ENCODE measurements at regions not wholly inside any gene's neighbourhood (a gene's known extent, or its start where the extent isn't known, plus 50 kb on each side); places are given as distances from the start of the nearest gene placed in this dataset.

- DNase-seq = no peak
Measured at GRCh38 chr9:19992556-19992955, 203.7 kb upstream of the SLC24A2 start.

GRCh38 chr9:19989213-19989612, 200.4 kb upstream of the SLC24A2 start:
- no peak for DNase-seq

- DNase-seq = no peak
Measured at GRCh38 chr9:19988281-19988680, 199.4 kb upstream of the SLC24A2 start.

- no peak for DNase-seq
Measured at GRCh38 chr9:19985081-19985480, 196.2 kb upstream of the SLC24A2 start.

DNA sequence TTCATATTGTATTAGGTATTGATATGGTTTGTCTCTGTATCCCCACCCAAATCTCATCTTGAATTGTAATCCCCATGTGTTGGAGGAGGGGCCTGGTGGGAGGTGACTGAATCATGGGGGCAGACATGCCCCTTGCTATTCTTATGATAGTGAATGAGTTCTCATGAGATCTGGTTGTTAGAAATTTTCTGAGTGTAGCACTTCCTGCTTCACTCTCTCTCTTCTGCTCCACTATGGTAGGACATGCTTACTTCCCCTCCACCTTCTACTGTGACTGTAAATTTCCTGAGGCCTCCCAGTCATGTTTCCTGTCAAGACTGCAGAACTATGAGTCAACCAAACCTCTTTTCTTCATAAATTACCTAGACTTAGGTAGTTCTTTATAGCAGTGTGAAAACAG, 187.4 kb upstream of the SLC24A2 start:
- no peak for DNase-seq

DNA sequence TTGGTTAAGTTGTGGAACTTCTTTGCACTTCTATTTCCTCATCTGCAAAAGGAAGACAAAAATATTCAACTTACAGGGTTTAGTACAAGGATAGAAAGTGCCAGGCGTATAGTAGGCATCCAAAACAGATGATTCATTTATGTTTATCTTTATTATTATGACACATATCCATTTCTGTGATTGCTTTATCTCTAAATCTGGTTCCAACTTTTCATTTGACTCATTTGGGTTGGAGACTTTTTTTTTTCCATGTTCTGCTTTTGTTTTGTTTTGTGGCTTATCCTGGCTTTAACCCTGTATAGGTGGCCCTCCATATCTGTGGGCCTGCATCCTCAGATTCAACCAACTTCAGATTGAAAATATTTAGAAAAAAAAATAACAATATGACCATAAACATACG, 186.7 kb upstream of the SLC24A2 start:
- no peak for DNase-seq

DNA sequence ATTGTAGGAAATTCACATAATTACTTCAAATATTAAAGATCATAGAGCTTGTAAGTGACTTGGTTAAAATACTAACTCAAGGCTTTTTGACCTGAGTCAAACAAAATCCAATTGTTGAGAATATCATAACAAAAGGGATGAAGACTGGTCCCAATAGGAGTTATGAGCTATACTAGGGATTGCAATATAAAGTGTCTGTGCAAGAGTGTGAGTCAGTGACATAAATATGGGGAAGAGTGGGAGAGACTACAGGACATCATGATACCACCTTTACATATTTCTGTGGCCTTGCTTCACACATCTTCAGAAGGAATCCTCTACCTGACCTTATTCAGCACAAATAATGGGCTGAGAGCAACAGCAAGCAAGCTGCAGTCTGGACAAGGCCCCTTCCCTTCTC, 180.9 kb upstream of the SLC24A2 start:
- DNase-seq = no peak

GRCh38 chr9:19967888-19968459, 179.1 kb upstream of the SLC24A2 start:
- no peak for DNase-seq

GRCh38 chr9:19967216-19967887, 178.5 kb upstream of the SLC24A2 start:
- no peak for DNase-seq

GRCh38 chr9:19965336-19965735, 176.5 kb upstream of the SLC24A2 start:
- DNase-seq = no peak

DNA sequence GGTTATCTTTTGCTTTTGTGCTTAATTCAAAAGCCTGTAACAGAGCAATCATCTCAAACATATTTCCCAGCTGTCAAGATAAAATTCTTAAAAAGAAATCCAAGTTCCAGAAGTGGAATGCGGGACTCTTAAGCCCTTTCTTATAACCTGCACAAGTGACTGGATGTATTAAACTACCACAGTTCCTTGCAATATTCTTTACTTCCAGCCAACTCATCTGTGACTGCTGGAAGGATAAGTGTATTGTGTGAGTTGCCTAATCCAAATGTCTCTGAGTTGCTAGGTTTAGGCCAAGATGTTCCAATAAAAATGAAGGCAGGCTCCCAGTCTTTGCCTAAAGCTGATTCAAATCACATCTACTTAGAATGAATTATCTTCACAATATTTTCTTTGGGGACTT, 159.2 kb upstream of the SLC24A2 start:
- DNase-seq = no peak

- no peak for DNase-seq
Measured at GRCh38 chr9:19946441-19947109, 157.7 kb upstream of the SLC24A2 start.

GRCh38 chr9:19941874-19942273, 153.0 kb upstream of the SLC24A2 start:
- no peak for DNase-seq

DNA sequence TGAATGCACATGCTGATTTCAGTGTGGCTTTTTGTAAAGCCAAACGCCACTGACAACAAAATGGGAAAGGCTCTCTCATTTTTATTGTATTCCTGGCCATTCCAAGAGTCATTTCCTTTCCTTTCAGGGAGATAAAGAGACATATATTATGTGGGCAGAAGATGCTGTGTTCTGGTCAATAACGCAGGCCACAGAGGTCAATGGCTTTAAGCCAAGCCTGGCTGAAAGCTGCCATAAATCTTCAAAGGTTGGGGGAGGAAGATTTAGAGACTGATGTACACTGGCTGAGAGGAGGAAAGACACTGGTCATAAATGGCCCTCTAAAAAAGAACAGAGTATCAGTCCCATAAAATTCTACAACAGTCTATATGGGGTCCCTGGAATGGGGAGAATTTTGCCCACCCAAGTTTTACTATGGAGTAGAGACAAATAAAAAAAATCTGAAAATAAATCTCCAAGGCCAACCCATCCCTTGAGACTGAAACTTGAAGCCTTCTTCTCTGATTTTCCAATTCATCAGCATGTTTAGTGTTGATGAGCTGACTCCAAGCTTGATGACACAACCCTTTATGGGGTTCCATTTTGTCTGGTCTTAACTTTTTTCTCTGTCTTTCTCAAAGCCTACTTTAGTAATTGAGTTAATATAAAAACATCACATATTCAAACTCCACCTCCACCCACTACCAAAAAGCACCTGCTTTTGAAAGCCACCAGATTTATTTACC, 152.1 kb upstream of the SLC24A2 start:
- no peak for DNase-seq

- no peak for DNase-seq
Measured at GRCh38 chr9:19939734-19940278, 151.0 kb upstream of the SLC24A2 start.

DNA sequence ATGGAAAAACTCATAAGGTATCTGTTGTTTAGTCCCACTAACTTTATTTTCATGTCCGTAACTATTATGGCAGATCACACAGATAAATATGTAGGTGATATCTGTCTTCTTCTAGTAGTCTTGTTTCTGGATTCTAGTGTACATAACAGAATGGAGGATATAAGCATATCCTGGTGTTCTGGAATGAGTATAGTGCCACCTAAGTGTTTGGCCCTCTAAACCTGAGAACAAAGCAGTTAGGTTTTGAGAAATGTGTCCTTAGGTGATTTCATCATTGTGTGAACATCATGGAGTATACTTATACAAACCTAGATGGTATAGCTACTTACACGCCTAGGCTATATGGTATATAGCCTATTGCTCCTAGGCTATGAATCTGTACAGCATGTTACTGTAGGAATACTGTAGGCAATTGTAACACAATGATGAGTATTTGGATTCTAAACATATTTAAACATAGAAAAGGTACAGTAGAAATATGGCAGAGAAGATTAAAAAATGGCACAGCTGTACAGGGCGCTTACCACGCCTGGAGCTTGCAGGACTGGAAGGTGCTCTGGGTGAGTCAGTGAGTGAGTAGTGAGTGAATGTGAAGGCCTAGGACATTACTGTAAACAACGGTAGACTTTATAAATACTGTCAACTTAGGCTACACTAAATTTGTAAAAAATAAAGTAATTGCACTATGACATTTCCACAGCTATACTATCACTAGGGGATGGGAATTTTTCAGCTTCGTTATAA, 150.3 kb upstream of the SLC24A2 start:
- no peak for DNase-seq

- DNase-seq = no peak
Measured at GRCh38 chr9:19937121-19937520, 148.3 kb upstream of the SLC24A2 start.

GRCh38 chr9:19936598-19936997, 147.8 kb upstream of the SLC24A2 start:
- no peak for DNase-seq

- no peak for DNase-seq
Measured at GRCh38 chr9:19935422-19935821, 146.6 kb upstream of the SLC24A2 start.

GRCh38 chr9:19934301-19934871, 145.5 kb upstream of the SLC24A2 start:
- peak; percentile 40 for DNase-seq

DNA sequence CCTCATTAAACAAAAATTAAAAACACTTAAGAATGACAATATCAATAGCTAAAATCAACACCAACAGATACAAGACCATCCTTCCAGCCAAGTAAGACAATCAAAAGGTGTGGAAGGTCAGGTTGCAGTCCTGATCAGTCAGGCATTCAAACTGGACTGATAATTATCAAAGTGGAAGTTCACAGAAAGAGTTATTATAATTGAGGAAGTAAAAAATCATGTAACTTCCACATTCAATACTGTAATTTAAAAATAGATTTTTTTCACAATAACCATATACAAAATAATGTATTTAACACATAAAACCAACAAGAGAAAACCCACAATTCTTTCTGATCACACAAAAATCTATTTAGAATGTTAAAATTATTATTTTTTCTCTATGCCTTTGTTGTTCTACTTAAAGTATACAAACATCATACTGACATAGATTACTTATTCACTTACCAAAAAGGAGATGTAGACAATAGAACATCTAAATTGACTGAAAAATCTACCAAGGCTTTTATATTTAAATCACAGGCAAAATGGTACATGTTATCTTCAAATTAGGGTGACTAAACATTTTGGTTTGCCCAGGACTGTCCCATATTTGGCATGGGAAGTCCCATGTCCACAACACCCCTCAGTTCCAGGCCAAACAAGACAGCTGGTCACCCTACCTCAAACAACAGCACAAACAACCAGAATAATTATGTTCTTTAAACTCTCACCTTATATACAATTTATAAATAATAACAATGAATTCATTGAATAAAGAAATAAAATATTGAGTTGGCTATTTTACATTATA, 142.5 kb upstream of the SLC24A2 start:
- DNase-seq = no peak

- no peak for DNase-seq
Measured at GRCh38 chr9:19927560-19927959, 138.7 kb upstream of the SLC24A2 start.

Data from right hindlimb (tissue), 1 donor.